ENCODE measurements at regions not wholly inside any gene's neighbourhood (a gene's known extent, or its start where the extent isn't known, plus 50 kb on each side); places are given as distances from the start of the nearest gene placed in this dataset.

GRCh38 chr2:8525582-8526402, 156.1 kb upstream of the ID2 start:
- DNase-seq (ENCODE audit: low read depth), result no peak

GRCh38 chr2:8526403-8526696, 155.5 kb upstream of the ID2 start:
- DNase-seq (ENCODE audit: low read depth), result no peak

- no peak for DNase-seq (ENCODE audit: low read depth)
Observed at GRCh38 chr2:8527031-8527430, 154.8 kb upstream of the ID2 start.

- no peak for DNase-seq (ENCODE audit: low read depth)
Observed at GRCh38 chr2:8527676-8528075, 154.2 kb upstream of the ID2 start.

GRCh38 chr2:8528863-8529262, 153.0 kb upstream of the ID2 start:
- no peak for DNase-seq (ENCODE audit: low read depth)

- no peak for DNase-seq (ENCODE audit: low read depth)
Observed at GRCh38 chr2:8529706-8530277, 152.1 kb upstream of the ID2 start.

GRCh38 chr2:8531481-8531880, 150.4 kb upstream of the ID2 start:
- no peak for DNase-seq (ENCODE audit: low read depth)

GRCh38 chr2:8532438-8532837, 149.4 kb upstream of the ID2 start:
- no peak for DNase-seq (ENCODE audit: low read depth)

- DNase-seq (ENCODE audit: low read depth), result no peak
Observed at GRCh38 chr2:8533923-8534322, 147.9 kb upstream of the ID2 start.

- no peak for DNase-seq (ENCODE audit: low read depth)
Observed at GRCh38 chr2:8534386-8534728, 147.5 kb upstream of the ID2 start.

- peak; percentile 21 for DNase-seq (ENCODE audit: low read depth)
Observed at GRCh38 chr2:8534729-8535468, 147.0 kb upstream of the ID2 start.

- no peak for DNase-seq (ENCODE audit: low read depth)
Observed at GRCh38 chr2:8535469-8535795, 146.4 kb upstream of the ID2 start.

- no peak for DNase-seq (ENCODE audit: low read depth)
Observed at GRCh38 chr2:8535821-8536685, 145.8 kb upstream of the ID2 start.

GRCh38 chr2:8536686-8537561, 144.9 kb upstream of the ID2 start:
- DNase-seq (ENCODE audit: low read depth), result no peak

GRCh38 chr2:8537562-8538155, 144.2 kb upstream of the ID2 start:
- DNase-seq (ENCODE audit: low read depth), result no peak

- DNase-seq (ENCODE audit: low read depth), result no peak
Observed at GRCh38 chr2:8538531-8538930, 143.3 kb upstream of the ID2 start.

GRCh38 chr2:8538931-8539621, 142.8 kb upstream of the ID2 start:
- DNase-seq (ENCODE audit: low read depth), result no peak

- no peak for DNase-seq (ENCODE audit: low read depth)
Observed at GRCh38 chr2:8539743-8540551, 141.9 kb upstream of the ID2 start.

GRCh38 chr2:8540552-8541055, 141.3 kb upstream of the ID2 start:
- DNase-seq (ENCODE audit: low read depth), result no peak

GRCh38 chr2:8541223-8541622, 140.6 kb upstream of the ID2 start:
- no peak for DNase-seq (ENCODE audit: low read depth)

All from stromal cell of bone marrow (primary cell).